ENCODE measurements at regions not wholly inside any gene's neighbourhood (a gene's known extent, or its start where the extent isn't known, plus 50 kb on each side); places are given as distances from the start of the nearest gene placed in this dataset.
"Not testable (repeated sequence)": the region's sequence is repeated elsewhere in the genome, so short reads cannot be mapped to it uniquely, and the experiment has no call there.

GRCh38 chr16:88247583-88247966 lies 135.2 kb upstream of the ZNF469 start:
- H3K4me3 ChIP-seq (ENCODE audit: low read depth, low read length), result not testable (repeated sequence)

- H3K4me3 ChIP-seq (ENCODE audit: low read depth, low read length), result not testable (repeated sequence)
These were observed 134.0 kb upstream of the ZNF469 start for GRCh38 chr16:88248761-88249160.

- not testable (repeated sequence) for H3K4me3 ChIP-seq (ENCODE audit: low read depth, low read length)
These were observed 132.4 kb upstream of the ZNF469 start for GRCh38 chr16:88250381-88250780.

GRCh38 chr16:88252057-88252794 lies 130.5 kb upstream of the ZNF469 start:
- H3K4me3 ChIP-seq (ENCODE audit: low read depth, low read length), result not testable (repeated sequence)

GRCh38 chr16:88258141-88258540 lies 124.6 kb upstream of the ZNF469 start:
- H3K4me3 ChIP-seq (ENCODE audit: low read depth, low read length), result not testable (repeated sequence)

GRCh38 chr16:88258764-88259525 lies 123.8 kb upstream of the ZNF469 start:
- not testable (repeated sequence) for H3K4me3 ChIP-seq (ENCODE audit: low read depth, low read length)

- H3K4me3 ChIP-seq (ENCODE audit: low read depth, low read length), result not testable (repeated sequence)
These were observed 123.2 kb upstream of the ZNF469 start for GRCh38 chr16:88259538-88259937.

GRCh38 chr16:88260146-88260545 lies 122.6 kb upstream of the ZNF469 start:
- not testable (repeated sequence) for H3K4me3 ChIP-seq (ENCODE audit: low read depth, low read length)

GRCh38 chr16:88260881-88261665 lies 121.7 kb upstream of the ZNF469 start:
- H3K4me3 ChIP-seq (ENCODE audit: low read depth, low read length), result not testable (repeated sequence)

GRCh38 chr16:88261814-88262605 lies 120.7 kb upstream of the ZNF469 start:
- not testable (repeated sequence) for H3K4me3 ChIP-seq (ENCODE audit: low read depth, low read length)

GRCh38 chr16:88262858-88263563 lies 119.7 kb upstream of the ZNF469 start:
- not testable (repeated sequence) for H3K4me3 ChIP-seq (ENCODE audit: low read depth, low read length)

GRCh38 chr16:88263681-88264287 lies 119.0 kb upstream of the ZNF469 start:
- not testable (repeated sequence) for H3K4me3 ChIP-seq (ENCODE audit: low read depth, low read length)

GRCh38 chr16:88264641-88265285 lies 118.0 kb upstream of the ZNF469 start:
- no peak overlapping the region for H3K4me3 ChIP-seq (ENCODE audit: low read depth, low read length)
- TF ChIP-seq CTCF (IDR thresholded peaks at IDR 0.05; ENCODE audit: borderline replicate concordance, insufficient read depth, low read depth, low read length), result no peak

- H3K4me3 ChIP-seq (ENCODE audit: low read depth, low read length), result not testable (repeated sequence)
These were observed 117.3 kb upstream of the ZNF469 start for GRCh38 chr16:88265286-88265938.

- not testable (repeated sequence) for H3K4me3 ChIP-seq (ENCODE audit: low read depth, low read length)
These were observed 116.7 kb upstream of the ZNF469 start for GRCh38 chr16:88266036-88266435.

- not testable (repeated sequence) for H3K4me3 ChIP-seq (ENCODE audit: low read depth, low read length)
These were observed 115.7 kb upstream of the ZNF469 start for GRCh38 chr16:88266935-88267551.

All from GM12875 (cell line).